HCT116 (cell line): ENCODE measurements at regions not wholly inside any gene's neighbourhood (a gene's known extent, or its start where the extent isn't known, plus 50 kb on each side); places are given as distances from the start of the nearest gene placed in this dataset.

Experiments
- CBX3 ChIP-seq: IDR thresholded peaks from 2 replicates; pipeline ENCODE4 v1.6.1; 2012; ENCODE audit warnings: low read depth
- CEBPB ChIP-seq: IDR thresholded peaks from 2 replicates; pipeline ENCODE4 v1.6.1; 2012; ENCODE audit warnings: low read depth
- CTCF ChIP-seq, 3 experiments: fragments of 200-600 bp in 1 of 3; sonication (generic) in 1 of 3; IDR thresholded peaks in 2 of 3; conservative IDR thresholded peaks in 1 of 3; 2 replicates each; pipeline ENCODE4 v1.5.1; 2012 to 2017; ENCODE audit warnings: low read depth in 2 of 3, low read length in 2 of 3, antibody characterized with exemption in 1 of 3, borderline replicate concordance in 1 of 3, control low read depth in 1 of 3, mild to moderate bottlenecking in 1 of 3, mixed read lengths in 1 of 3, mixed run types in 1 of 3, moderate library complexity in 1 of 3; ENCODE audit not compliant: insufficient read depth in 1 of 3
- EZH2 ChIP-seq: fragments of 200-600 bp; sonication (generic); IDR thresholded peaks from 2 replicates; pipeline ENCODE4 v1.6.1; 2017; ENCODE audit warnings: antibody characterized with exemption, mixed run types
- EZH2phosphoT487 ChIP-seq: fragments of 200-600 bp; IDR thresholded peaks from 2 replicates; pipeline ENCODE4 v1.6.1; 2018; ENCODE audit warnings: antibody characterized with exemption, borderline replicate concordance
- POLR2A ChIP-seq: IDR thresholded peaks from 2 replicates; pipeline ENCODE4 v1.7.0; 2011; ENCODE audit warnings: borderline replicate concordance; ENCODE audit not compliant: insufficient read depth, insufficient read length; ENCODE audit errors: extremely low read depth
- RAD21 ChIP-seq: IDR thresholded peaks from 2 replicates; pipeline ENCODE4 v1.6.1; 2012; ENCODE audit warnings: low read depth, mild to moderate bottlenecking

- TF ChIP-seq RAD21 (no peak), POLR2A (no peak), CTCF (IDR thresholded peaks at IDR 0.05 in 2 of 3, conservative IDR thresholded peaks at IDR 0.05 in 1 of 3; ENCODE audit: borderline replicate concordance in 1 of 3, insufficient read depth in 1 of 3, low read depth in 2 of 3, low read length in 2 of 3) (no peak), EZH2phosphoT487 (no peak), CBX3 (no peak), CEBPB (no peak), EZH2 (no peak)
Measured at GRCh38 chr1:9183441-9183840, 51.1 kb upstream of the H6PD start.
